ENCODE measurements at regions not wholly inside any gene's neighbourhood (a gene's known extent, or its start where the extent isn't known, plus 50 kb on each side); places are given as distances from the start of the nearest gene placed in this dataset.

DNA sequence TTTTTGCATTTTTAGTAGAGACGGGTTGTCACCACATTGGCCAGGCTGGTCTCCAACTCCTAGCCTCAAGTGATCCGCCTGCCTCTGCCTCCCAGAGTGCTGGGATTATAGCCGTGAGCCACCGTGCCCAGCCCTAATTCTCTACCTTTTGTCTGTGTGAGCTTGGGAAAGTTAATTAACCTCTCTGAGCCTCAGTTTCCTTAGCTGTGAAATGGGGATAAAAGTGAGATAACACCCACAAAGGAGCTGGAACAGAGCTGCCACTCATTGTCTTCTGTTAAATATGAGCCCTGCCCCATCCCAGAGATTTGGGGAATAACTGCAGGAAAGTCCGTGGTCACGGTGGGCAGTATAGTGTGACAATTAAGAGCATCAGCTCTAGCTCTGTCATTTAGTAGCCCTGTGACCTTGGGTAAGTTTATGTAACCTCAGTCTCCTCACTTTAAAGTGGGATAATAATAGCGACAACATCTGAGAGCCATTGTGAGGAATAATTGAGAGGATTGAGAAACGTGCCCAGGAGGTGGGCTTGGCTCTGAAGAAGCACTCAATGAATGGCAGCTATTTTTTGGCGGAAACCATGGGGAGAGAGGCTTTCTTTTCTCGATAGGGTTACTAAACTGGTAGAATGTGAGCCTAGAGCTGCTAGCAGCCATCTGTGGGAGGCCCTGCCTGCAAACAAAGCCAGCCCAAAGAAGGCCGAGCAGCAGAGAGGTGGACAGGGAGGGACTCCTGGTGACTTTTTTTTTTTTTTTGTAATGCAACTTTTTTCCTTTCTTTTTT lies 60.8 kb upstream of the MED13L start:
- TF ChIP-seq, protein P1, sequence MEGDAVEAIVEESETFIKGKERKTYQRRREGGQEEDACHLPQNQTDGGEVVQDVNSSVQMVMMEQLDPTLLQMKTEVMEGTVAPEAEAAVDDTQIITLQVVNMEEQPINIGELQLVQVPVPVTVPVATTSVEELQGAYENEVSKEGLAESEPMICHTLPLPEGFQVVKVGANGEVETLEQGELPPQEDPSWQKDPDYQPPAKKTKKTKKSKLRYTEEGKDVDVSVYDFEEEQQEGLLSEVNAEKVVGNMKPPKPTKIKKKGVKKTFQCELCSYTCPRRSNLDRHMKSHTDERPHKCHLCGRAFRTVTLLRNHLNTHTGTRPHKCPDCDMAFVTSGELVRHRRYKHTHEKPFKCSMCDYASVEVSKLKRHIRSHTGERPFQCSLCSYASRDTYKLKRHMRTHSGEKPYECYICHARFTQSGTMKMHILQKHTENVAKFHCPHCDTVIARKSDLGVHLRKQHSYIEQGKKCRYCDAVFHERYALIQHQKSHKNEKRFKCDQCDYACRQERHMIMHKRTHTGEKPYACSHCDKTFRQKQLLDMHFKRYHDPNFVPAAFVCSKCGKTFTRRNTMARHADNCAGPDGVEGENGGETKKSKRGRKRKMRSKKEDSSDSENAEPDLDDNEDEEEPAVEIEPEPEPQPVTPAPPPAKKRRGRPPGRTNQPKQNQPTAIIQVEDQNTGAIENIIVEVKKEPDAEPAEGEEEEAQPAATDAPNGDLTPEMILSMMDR (IDR thresholded peaks at IDR 0.05): no peak
- TF ChIP-seq POLR2A (IDR thresholded peaks at IDR 0.05): no peak

Data from right lobe of liver (tissue), 4 donors.